ENCODE measurements at regions not wholly inside any gene's neighbourhood (a gene's known extent, or its start where the extent isn't known, plus 50 kb on each side); places are given as distances from the start of the nearest gene placed in this dataset.

DNA sequence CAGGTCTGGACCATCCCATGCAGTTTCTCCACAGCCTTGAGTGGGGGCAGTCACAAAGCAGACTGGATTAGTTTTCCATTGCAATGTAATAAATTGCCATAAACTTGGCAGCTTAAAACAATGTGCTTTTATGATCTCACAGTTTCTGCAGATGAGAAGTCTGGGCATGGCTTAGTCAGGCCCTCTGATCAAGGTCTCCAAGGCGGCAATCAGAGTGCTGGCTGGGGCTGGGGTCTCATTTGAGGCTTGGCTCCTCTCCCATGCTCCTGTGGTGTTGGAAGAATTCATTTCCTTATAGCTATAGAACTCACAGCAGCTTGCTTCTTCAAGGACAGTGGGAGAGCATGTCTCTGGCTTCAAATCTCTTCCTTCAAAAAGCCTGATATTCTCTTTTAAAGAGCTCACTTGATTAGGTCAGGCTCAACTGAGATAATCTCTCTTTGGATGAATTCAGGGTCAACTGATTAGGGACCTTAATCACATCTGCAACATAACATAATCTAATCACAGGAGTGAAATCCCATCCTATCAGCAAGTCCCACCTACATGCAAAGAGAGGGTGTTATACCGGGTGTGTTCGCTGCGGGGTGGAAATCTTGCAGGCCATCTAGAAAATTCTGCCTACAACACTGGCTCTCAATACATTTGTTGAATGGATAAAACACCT, 77.4 kb upstream of the SULF2 start:
- no peak for DNase-seq (ENCODE audit: insufficient read length, low spot score)
- TF ChIP-seq, protein P1, sequence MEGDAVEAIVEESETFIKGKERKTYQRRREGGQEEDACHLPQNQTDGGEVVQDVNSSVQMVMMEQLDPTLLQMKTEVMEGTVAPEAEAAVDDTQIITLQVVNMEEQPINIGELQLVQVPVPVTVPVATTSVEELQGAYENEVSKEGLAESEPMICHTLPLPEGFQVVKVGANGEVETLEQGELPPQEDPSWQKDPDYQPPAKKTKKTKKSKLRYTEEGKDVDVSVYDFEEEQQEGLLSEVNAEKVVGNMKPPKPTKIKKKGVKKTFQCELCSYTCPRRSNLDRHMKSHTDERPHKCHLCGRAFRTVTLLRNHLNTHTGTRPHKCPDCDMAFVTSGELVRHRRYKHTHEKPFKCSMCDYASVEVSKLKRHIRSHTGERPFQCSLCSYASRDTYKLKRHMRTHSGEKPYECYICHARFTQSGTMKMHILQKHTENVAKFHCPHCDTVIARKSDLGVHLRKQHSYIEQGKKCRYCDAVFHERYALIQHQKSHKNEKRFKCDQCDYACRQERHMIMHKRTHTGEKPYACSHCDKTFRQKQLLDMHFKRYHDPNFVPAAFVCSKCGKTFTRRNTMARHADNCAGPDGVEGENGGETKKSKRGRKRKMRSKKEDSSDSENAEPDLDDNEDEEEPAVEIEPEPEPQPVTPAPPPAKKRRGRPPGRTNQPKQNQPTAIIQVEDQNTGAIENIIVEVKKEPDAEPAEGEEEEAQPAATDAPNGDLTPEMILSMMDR (IDR thresholded peaks at IDR 0.05; ENCODE audit: insufficient read depth, missing control alignments) = no peak
- FAIRE-seq = no peak

DNA sequence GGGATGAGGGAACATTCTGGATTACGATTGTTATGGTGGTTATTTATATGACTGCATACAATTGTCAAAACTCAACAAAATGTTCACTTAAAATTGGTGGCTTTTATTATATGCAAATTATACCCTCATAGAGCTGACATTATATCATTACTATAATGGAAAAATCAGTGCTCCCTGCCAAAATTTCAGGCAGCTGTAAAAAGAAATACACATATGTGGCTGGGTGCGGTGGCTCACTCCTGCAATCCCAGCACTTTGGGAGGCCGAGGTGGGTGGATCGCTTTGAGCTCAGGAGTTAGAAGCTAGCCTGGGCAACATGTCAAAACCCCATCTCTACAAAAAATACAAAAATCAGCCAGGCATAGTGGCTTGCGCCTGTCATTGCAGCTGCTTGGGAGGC, 75.8 kb upstream of the SULF2 start:
- no peak for DNase-seq (ENCODE audit: insufficient read length, low spot score)
- TF ChIP-seq, protein P1 (IDR thresholded peaks at IDR 0.05; ENCODE audit: insufficient read depth, missing control alignments) = no peak
- FAIRE-seq = no peak

DNA sequence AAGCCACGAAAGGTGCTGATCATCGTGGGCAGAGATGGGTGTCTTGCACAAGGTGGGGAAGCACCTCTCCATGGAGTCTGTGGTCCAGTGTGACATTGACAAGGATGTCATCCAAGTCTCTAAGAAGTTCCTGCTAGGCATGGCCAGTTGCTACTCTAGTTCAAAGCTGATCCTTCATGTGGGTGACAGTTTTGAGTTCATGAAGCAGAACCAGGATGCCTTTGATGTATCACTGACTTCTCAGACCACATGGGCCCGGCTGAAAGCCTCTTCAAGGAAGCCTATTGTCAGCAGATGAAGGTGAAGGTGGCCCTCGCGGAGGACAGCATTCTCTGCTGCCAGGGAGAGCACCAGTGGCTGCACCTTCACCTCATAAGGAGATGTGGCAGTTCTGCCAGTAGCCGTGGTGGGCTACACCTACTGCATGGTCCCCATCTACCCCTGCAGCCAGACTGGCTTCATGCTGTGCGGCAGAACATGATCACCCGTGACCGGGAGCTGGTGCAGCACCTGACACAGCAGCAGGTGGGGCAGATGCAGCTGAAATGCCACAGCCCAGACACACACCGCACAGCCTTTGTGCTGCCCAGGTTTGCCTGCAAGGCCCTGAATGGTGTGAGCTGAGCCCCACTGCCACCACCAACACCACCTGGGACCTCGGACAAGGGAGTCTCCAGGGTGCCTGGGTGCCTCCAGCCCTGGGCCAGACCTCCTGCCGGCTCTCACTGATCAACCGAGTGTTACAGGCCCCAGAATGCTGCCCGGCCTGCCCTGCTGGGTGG, 75.0 kb upstream of the SULF2 start:
- no peak for DNase-seq (ENCODE audit: insufficient read length, low spot score)
- no peak for FAIRE-seq
- TF ChIP-seq, protein P1 (IDR thresholded peaks at IDR 0.05; ENCODE audit: insufficient read depth, missing control alignments) = no peak

DNA sequence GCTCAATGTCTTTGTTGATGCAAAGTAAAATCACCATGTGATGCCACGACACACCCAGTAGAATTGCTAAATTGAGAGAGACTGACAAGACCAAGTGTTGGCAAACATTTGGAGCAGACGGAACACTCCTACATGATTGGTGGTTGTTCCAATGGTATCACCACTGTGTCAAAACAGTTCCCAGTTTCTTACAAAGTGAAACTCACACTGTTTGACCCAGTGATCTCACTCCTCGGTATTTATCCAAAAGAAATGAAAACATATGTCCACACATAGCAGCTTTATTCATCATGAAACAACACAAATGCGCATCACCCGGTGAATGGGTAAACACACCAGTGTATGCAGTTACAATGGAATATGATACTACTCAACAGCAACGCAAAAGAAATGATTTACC, 74.0 kb upstream of the SULF2 start:
- TF ChIP-seq, protein P1 (IDR thresholded peaks at IDR 0.05; ENCODE audit: insufficient read depth, missing control alignments) = no peak
- DNase-seq (ENCODE audit: insufficient read length, low spot score) (no peak), FAIRE-seq (no peak)

GRCh38 chr20:47857569-47858464, 72.5 kb upstream of the SULF2 start:
- TF ChIP-seq, protein P1 (IDR thresholded peaks at IDR 0.05; ENCODE audit: insufficient read depth, missing control alignments) = no peak
- no peak for FAIRE-seq
- no peak for DNase-seq (ENCODE audit: insufficient read length, low spot score)

DNA sequence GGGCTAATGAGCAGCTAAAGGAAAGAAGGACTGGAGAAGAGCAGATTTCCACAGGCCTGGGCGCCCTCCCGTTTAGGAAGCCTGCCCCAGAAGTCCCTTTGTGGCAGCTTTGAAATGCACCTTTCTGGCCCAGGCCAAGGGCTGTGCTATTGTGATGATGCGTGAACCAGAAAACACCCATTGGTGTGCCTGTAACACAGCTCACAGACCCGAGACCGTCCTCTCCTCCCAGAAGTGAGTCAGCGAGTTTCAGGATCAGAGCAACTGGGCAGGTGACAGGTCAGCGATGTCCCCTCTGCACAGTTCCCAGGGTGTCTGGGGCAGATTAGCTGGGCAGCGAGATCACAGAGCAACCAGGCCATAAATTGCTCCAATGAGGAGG, 71.9 kb upstream of the SULF2 start:
- DNase-seq (ENCODE audit: insufficient read length, low spot score) (no peak), FAIRE-seq (no peak)
- TF ChIP-seq, protein P1 (IDR thresholded peaks at IDR 0.05; ENCODE audit: insufficient read depth, missing control alignments) = no peak
